Left ventricle myocardium inferior (tissue), 1 donor: ENCODE measurements at regions not wholly inside any gene's neighbourhood (a gene's known extent, or its start where the extent isn't known, plus 50 kb on each side); places are given as distances from the start of the nearest gene placed in this dataset.

Source experiments
- DNase-seq: peaks from one replicate; pipeline ENCODE4 v3.0.0-alpha.2; 2020
- H3K27ac ChIP-seq: fragments of 200-600 bp; replicated peaks from 2 replicates; pipeline ENCODE4 v1.8.0; 2021
- H3K27me3 ChIP-seq: fragments of 200-600 bp; 2 replicates; pipeline ENCODE4 v1.8.0; 2021; ENCODE audit warnings: low read depth
- H3K36me3 ChIP-seq: fragments of 200-600 bp; 2 replicates; pipeline ENCODE4 v1.8.0; 2021
- H3K4me1 ChIP-seq: fragments of 200-600 bp; 2 replicates; pipeline ENCODE4 v1.8.0; 2021
- H3K4me3 ChIP-seq: fragments of 200-600 bp; 2 replicates; pipeline ENCODE4 v1.8.0; 2021; ENCODE audit warnings: mild to moderate bottlenecking, moderate library complexity
- H3K9me3 ChIP-seq: fragments of 200-600 bp; replicated peaks from 2 replicates; pipeline ENCODE4 v1.8.0; 2021
- intact Hi-C: fragments of 100-400 bp; cut with micrococcal nuclease; formaldehyde crosslinking; loops from one replicate; pipeline ENCODE4 v1.11.0; 2022
- TF ChIP-seq, protein P1 (sequence below): fragments of 200-600 bp; IDR thresholded peaks from 2 replicates; pipeline ENCODE4 v1.8.0; 2021; ENCODE audit warnings: antibody characterized with exemption, mild to moderate bottlenecking, borderline replicate concordance
- donor health status: DM: no; HTN: yes; CAD: no; lungs with severe emphysema.

DNA sequence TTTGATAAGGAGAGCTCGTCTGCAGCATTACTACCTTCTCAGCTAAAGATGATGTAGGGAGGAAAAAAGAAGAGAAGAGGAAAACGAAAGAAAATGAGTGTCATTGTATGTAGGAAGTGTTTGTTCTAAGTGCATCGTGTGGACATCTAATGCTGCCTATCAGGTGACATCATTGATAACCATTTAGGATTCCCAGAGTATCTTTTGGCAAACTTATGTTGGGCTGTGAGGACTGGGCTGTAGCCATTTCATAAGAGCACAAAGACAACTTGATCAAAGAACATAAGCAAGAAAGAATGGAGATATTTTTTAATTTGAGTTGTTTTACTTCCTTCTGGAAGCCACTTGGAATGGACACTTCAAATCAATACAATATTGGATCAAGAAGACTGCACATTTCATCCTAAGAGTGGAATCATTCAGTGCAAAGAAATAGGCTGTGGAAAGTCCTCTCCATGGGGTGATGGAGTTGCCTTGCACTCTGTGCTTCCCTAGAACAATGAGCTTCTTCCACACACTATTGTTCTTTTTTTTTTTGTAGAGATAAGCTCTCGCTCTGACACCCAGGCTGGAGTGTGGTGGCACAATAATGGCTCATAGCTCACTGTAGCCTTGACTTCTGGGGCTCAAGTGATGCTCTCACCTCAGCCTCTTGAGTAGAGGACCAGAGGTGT lies 52.4 kb upstream of the UBL3 start:
- TF ChIP-seq, protein P1, sequence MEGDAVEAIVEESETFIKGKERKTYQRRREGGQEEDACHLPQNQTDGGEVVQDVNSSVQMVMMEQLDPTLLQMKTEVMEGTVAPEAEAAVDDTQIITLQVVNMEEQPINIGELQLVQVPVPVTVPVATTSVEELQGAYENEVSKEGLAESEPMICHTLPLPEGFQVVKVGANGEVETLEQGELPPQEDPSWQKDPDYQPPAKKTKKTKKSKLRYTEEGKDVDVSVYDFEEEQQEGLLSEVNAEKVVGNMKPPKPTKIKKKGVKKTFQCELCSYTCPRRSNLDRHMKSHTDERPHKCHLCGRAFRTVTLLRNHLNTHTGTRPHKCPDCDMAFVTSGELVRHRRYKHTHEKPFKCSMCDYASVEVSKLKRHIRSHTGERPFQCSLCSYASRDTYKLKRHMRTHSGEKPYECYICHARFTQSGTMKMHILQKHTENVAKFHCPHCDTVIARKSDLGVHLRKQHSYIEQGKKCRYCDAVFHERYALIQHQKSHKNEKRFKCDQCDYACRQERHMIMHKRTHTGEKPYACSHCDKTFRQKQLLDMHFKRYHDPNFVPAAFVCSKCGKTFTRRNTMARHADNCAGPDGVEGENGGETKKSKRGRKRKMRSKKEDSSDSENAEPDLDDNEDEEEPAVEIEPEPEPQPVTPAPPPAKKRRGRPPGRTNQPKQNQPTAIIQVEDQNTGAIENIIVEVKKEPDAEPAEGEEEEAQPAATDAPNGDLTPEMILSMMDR = no peak
- intact Hi-C loops = no loop called here
- peaks cover 6% of the 10 kb centered on the region for H3K27me3 ChIP-seq
- peaks cover 7% of the 10 kb centered on the region for H3K4me1 ChIP-seq
- no peaks in the 10 kb centered on the region for H3K36me3 ChIP-seq
- H3K27ac ChIP-seq = no peak overlapping the region
- H3K4me3 ChIP-seq = no peak overlapping the region
- peaks cover 7% of the 10 kb centered on the region for H3K9me3 ChIP-seq
- DNase-seq = no peak

GRCh38 chr13:29901710-29902631 lies 51.6 kb upstream of the UBL3 start:
- H3K4me3 ChIP-seq = no peak overlapping the region
- peaks cover 7% of the 10 kb centered on the region for H3K9me3 ChIP-seq
- TF ChIP-seq, protein P1 = no peak
- peaks cover 7% of the 10 kb centered on the region for H3K4me1 ChIP-seq
- peak; percentile 16 for DNase-seq
- H3K27me3 ChIP-seq = peaks cover 6% of the 10 kb centered on the region
- no peaks in the 10 kb centered on the region for H3K36me3 ChIP-seq
- intact Hi-C loops = no loop called here
- H3K27ac ChIP-seq = no peak overlapping the region
